H1 (cell line): ENCODE measurements at regions not wholly inside any gene's neighbourhood (a gene's known extent, or its start where the extent isn't known, plus 50 kb on each side); places are given as distances from the start of the nearest gene placed in this dataset.

Source experiments
- CTCF ChIA-PET: fragments of 300-600 bp; sonication (Branson Sonifier 250); formaldehyde crosslinking; loops from one replicate; lab custom pipeline; 2021; ENCODE audit not compliant: partially characterized antibody; lab: Charles Lee
- POLR2A ChIA-PET: fragments of 300-600 bp; sonication (Branson Sonifier 250); formaldehyde crosslinking; loops from one replicate; lab custom pipeline; 2021; ENCODE audit warnings: inconsistent platforms; ENCODE audit not compliant: partially characterized antibody; lab: Charles Lee
- DNase-seq, 2 experiments: peaks; one replicate each; pipeline versions ENCODE4 v3.0.0 to v3.0.0-alpha.2; 2010 to 2022; ENCODE audit warnings: low spot score in 2 of 2, low read depth in 1 of 2, mixed read lengths in 1 of 2
- FAIRE-seq: peaks from 2 replicates; lab custom pipeline; 2011; peaks lifted over from hg19 to GRCh38; lab: Jason Lieb, UNC
- H2AFZ ChIP-seq: 2 replicates; pipeline ENCODE4 v1.8.1; 2012; ENCODE audit warnings: low read length, inconsistent platforms
- H2AK5ac ChIP-seq: 2 replicates; pipeline ENCODE4 v1.6.1; 2013; ENCODE audit warnings: low read depth, low read length
- H2BK120ac ChIP-seq: replicated peaks from 2 replicates; pipeline ENCODE3; 2013; ENCODE audit warnings: low read depth, low read length, inconsistent platforms
- H2BK12ac ChIP-seq: 2 replicates; pipeline ENCODE4 v1.6.1; 2013; ENCODE audit warnings: low read depth, low read length
- H2BK15ac ChIP-seq: 2 replicates; pipeline ENCODE4 v1.6.1; 2013; ENCODE audit warnings: low read length
- H2BK20ac ChIP-seq: 2 replicates; pipeline ENCODE4 v1.6.1; 2013; ENCODE audit warnings: low read length
- H2BK5ac ChIP-seq: 2 replicates; pipeline ENCODE4 v1.6.1; 2013; ENCODE audit warnings: low read depth, low read length
- H3K14ac ChIP-seq: 2 replicates; pipeline ENCODE4 v1.6.1; 2013; ENCODE audit warnings: inconsistent platforms; ENCODE audit not compliant: insufficient read length
- H3K18ac ChIP-seq: 2 replicates; pipeline ENCODE4 v1.6.1; 2013; ENCODE audit warnings: low read length; ENCODE audit errors: extremely low read depth
- H3K23ac ChIP-seq: 2 replicates; pipeline ENCODE4 v1.6.1; 2013; ENCODE audit warnings: inconsistent platforms; ENCODE audit not compliant: insufficient read length
- H3K23me2 ChIP-seq: 2 replicates; pipeline ENCODE4 v1.6.1; 2013; ENCODE audit warnings: low read depth, low read length
- H3K27ac ChIP-seq: 2 replicates; pipeline ENCODE4 v1.6.1; 2011; ENCODE audit warnings: low read depth, low read length, inconsistent platforms
- H3K27me3 ChIP-seq, 4 experiments: replicated peaks in 1 of 4; 1 replicate in 1 of 4; 2 replicates in 3 of 4; pipeline versions ENCODE4 v1.6.1 to v1.8.1; 2011 to 2013; ENCODE audit warnings: low read length in 3 of 4, mild to moderate bottlenecking in 3 of 4, inconsistent platforms in 2 of 4, mixed read lengths in 2 of 4, moderate library complexity in 1 of 4; ENCODE audit not compliant: control insufficient read depth in 3 of 4, insufficient read depth in 3 of 4; ENCODE audit errors: extremely low read depth in 1 of 4
- H3K36me3 ChIP-seq, 4 experiments: 2 replicates each; pipeline versions ENCODE4 v1.6.1 to v1.8.1; 2011 to 2013; ENCODE audit warnings: mild to moderate bottlenecking in 4 of 4, low read length in 3 of 4, moderate library complexity in 2 of 4, control low read depth in 1 of 4, inconsistent platforms in 1 of 4; ENCODE audit not compliant: insufficient read depth in 4 of 4, control insufficient read depth in 2 of 4
- H3K4ac ChIP-seq: replicated peaks from 2 replicates; pipeline ENCODE3; 2013; ENCODE audit warnings: low read length, low read depth, mixed read lengths, inconsistent platforms; ENCODE audit not compliant: insufficient read length
- H3K4me1 ChIP-seq, 4 experiments: replicated peaks in 1 of 4; 1 replicate in 1 of 4; 2 replicates in 3 of 4; pipeline versions ENCODE4 v1.6.1 to v1.8.1; 2011 to 2013; ENCODE audit warnings: low read length in 3 of 4, inconsistent platforms in 2 of 4, mixed read lengths in 1 of 4; ENCODE audit not compliant: insufficient read depth in 4 of 4, control insufficient read depth in 3 of 4
- H3K4me2 ChIP-seq, 2 experiments: 2 replicates each; pipeline versions ENCODE4 v1.6.1 to v1.8.1; 2011 to 2013; ENCODE audit warnings: low read depth in 2 of 2, low read length in 2 of 2, control low read depth in 1 of 2, inconsistent platforms in 1 of 2, mild to moderate bottlenecking in 1 of 2; ENCODE audit not compliant: insufficient read depth in 1 of 2
- H3K4me3 ChIP-seq, 4 experiments: fragments of 200-600, 300-600 bp in 1 of 4; sonication (generic), shearing (Covaris generic), sonication (Bioruptor Twin) in 1 of 4; 2 replicates each; pipeline versions ENCODE4 v1.5.1 to v1.8.1; 2011 to 2016; ENCODE audit warnings: low read length in 4 of 4, low read depth in 3 of 4, control low read depth in 2 of 4, inconsistent platforms in 2 of 4, mild to moderate bottlenecking in 2 of 4, mixed read lengths in 1 of 4, moderate library complexity in 1 of 4; ENCODE audit not compliant: insufficient read depth in 2 of 4; ENCODE audit errors: extremely low read depth in 1 of 4
- H3K56ac ChIP-seq: replicated peaks from 2 replicates; pipeline ENCODE3; 2013; ENCODE audit warnings: low read depth, mild to moderate bottlenecking, mixed read lengths, low read length, inconsistent platforms; ENCODE audit not compliant: insufficient read length
- H3K79me1 ChIP-seq: 2 replicates; pipeline ENCODE4 v1.6.1; 2013; ENCODE audit warnings: low read depth, low read length, control low read depth
- H3K79me2 ChIP-seq, 2 experiments: 2 replicates each; pipeline versions ENCODE4 v1.6.1 to v1.8.1; 2012 to 2013; ENCODE audit warnings: low read length in 2 of 2, mild to moderate bottlenecking in 2 of 2, inconsistent platforms in 1 of 2; ENCODE audit not compliant: insufficient read depth in 2 of 2, control insufficient read depth in 1 of 2
- H3K9ac ChIP-seq, 4 experiments: replicated peaks in 1 of 4; 1 replicate in 1 of 4; 2 replicates in 3 of 4; pipeline versions ENCODE4 v1.6.1 to v1.8.1; 2011 to 2013; ENCODE audit warnings: low read depth in 3 of 4, low read length in 3 of 4, control low read depth in 2 of 4, mild to moderate bottlenecking in 2 of 4, moderate library complexity in 2 of 4, inconsistent platforms in 1 of 4; ENCODE audit errors: extremely low read depth in 1 of 4
- H3K9me3 ChIP-seq, 2 experiments: 2 replicates each; pipeline versions ENCODE4 v1.6.1 to v1.8.1; 2012 to 2013; ENCODE audit warnings: mild to moderate bottlenecking in 2 of 2, moderate library complexity in 2 of 2, control low read depth in 1 of 2, inconsistent platforms in 1 of 2, low read depth in 1 of 2, low read length in 1 of 2, mixed read lengths in 1 of 2; ENCODE audit not compliant: insufficient read depth in 2 of 2
- H4K20me1 ChIP-seq, 2 experiments: replicated peaks in 1 of 2; 2 replicates each; pipeline versions ENCODE3 to v1.8.1; 2011 to 2013; ENCODE audit warnings: inconsistent platforms in 2 of 2, low read length in 2 of 2, mild to moderate bottlenecking in 1 of 2; ENCODE audit not compliant: insufficient read depth in 2 of 2, control insufficient read depth in 1 of 2
- H4K5ac ChIP-seq: 2 replicates; pipeline ENCODE4 v1.6.1; 2013; ENCODE audit warnings: low read length, low read depth, mixed read lengths, inconsistent platforms; ENCODE audit not compliant: insufficient read length
- H4K8ac ChIP-seq: 2 replicates; pipeline ENCODE4 v1.8.0; 2013; ENCODE audit warnings: mild to moderate bottlenecking, moderate library complexity, low read length, inconsistent platforms; ENCODE audit not compliant: insufficient read depth; ENCODE audit errors: extremely low read depth
- H4K91ac ChIP-seq: replicated peaks from 2 replicates; pipeline ENCODE3; 2013; ENCODE audit warnings: low read length, mixed read lengths, inconsistent platforms; ENCODE audit not compliant: insufficient read length
- EZH2 ChIP-seq: fragments of 200-600 bp; sonication (generic); IDR thresholded peaks from 2 replicates; pipeline ENCODE4 v1.7.1; 2012; ENCODE audit warnings: low read depth, mild to moderate bottlenecking, moderate library complexity, low read length, inconsistent platforms; ENCODE audit not compliant: severe bottlenecking
- KDM1A ChIP-seq: fragments of 200-600, 300-600 bp; sonication (generic); IDR thresholded peaks from 2 replicates; pipeline ENCODE4 v1.7.1; 2016; ENCODE audit warnings: mild to moderate bottlenecking, low read length, borderline replicate concordance
- RNF2 ChIP-seq: fragments of 200-900, 300-1000 bp; sonication (generic); IDR thresholded peaks from 2 replicates; pipeline ENCODE4 v1.7.1; 2016; ENCODE audit warnings: borderline replicate concordance, low read depth, mild to moderate bottlenecking, antibody characterized with exemption, low read length; ENCODE audit not compliant: poor library complexity, severe bottlenecking; ENCODE audit errors: missing control alignments
- SIRT6 ChIP-seq: IDR thresholded peaks from one replicate; pipeline ENCODE4 v1.7.1; 2012; ENCODE audit warnings: low read length, inconsistent platforms
- TCF12 ChIP-seq: IDR thresholded peaks from 2 replicates; pipeline ENCODE4 v1.6.1; 2011; ENCODE audit warnings: low read depth, mild to moderate bottlenecking, low read length
- WGBS, 2 experiments: shearing (Covaris generic) in 1 of 2; methylation state at CpG; one replicate each; pipeline versions ENCODE4 v1.1.6 to v1.1.7; 2013 to 2015; ENCODE audit warnings: low lambda C conversion rate in 2 of 2, mixed read lengths in 2 of 2, inconsistent platforms in 1 of 2, low coverage in 1 of 2, missing lambda C conversion rate in 1 of 2; ENCODE audit not compliant: insufficient replicate concordance in 2 of 2, insufficient coverage in 1 of 2, insufficient read length in 1 of 2; ENCODE audit errors: extremely low coverage in 1 of 2, missing lambda C conversion rate in 1 of 2; 5-methylcytosine and 5-hydroxymethylcytosine counted together

DNA sequence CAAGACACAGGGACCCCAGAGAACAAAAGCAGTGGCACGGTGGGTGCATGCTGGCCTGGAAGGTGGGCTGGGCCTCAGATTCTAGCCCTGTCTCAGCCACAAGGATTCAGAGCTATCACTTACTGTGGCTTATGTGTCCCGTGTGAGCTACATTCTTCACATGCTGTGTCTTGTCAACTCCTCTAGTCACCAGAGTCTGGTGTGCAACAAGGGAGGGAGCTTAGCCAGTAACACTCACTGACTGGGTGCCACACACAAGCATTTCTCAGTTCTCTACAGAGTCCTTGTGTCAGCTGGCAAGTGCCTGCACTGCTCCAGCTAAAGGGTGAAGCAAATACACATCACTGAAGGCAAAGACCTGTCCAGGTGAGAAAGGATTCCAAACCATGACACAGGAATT is 186.9 kb upstream of the CDYL start:
- no peaks in the 10 kb centered on the region for H3K27me3 ChIP-seq
- H2AFZ ChIP-seq, result no peak overlapping the region
- no peak for DNase-seq
- no peak overlapping the region for H2BK20ac ChIP-seq
- no peak overlapping the region for H2BK15ac ChIP-seq
- no peak overlapping the region for H3K9ac ChIP-seq
- no peak overlapping the region for H3K4me3 ChIP-seq
- H3K36me3 ChIP-seq, result no peaks in the 10 kb centered on the region
- H3K27ac ChIP-seq, result no peak overlapping the region
- TF ChIP-seq EZH2 (no peak), SIRT6 (no peak), TCF12 (no peak), RNF2 (no peak), KDM1A (no peak)
- TF ChIP-seq, all 59 proteins: peak for 0
- no peak overlapping the region for H3K56ac ChIP-seq
- H3K4ac ChIP-seq, result no peak overlapping the region
- H3K4me1 ChIP-seq, result no peaks in the 10 kb centered on the region
- no peaks in the 10 kb centered on the region for H3K79me1 ChIP-seq
- FAIRE-seq, result no peak
- peaks cover 2% of the 10 kb centered on the region; the same call in 1 of the 2 replicates for H3K23me2 ChIP-seq
- no peaks in the 10 kb centered on the region for H4K20me1 ChIP-seq
- 90% methylated on average over 2 of the region's 2 CpGs; no CpG with 5 or more reads in 1 of the 2 experiments for WGBS, 2 experiments
- no peak overlapping the region for H3K23ac ChIP-seq
- H3K18ac ChIP-seq, result no peak overlapping the region
- no peak overlapping the region for H4K5ac ChIP-seq
- no peak overlapping the region for H2AK5ac ChIP-seq
- no peaks in the 10 kb centered on the region for H3K79me2 ChIP-seq
- H2BK5ac ChIP-seq, result no peak overlapping the region
- ChIA-PET CTCF (no interaction called here), POLR2A (no interaction called here)
- no peak overlapping the region for H2BK12ac ChIP-seq
- H3K4me2 ChIP-seq, result no peak overlapping the region
- H4K8ac ChIP-seq, result no peak overlapping the region
- no peak overlapping the region for H4K91ac ChIP-seq
- H2BK120ac ChIP-seq, result no peak overlapping the region
- H3K9me3 ChIP-seq, result no peaks in the 10 kb centered on the region
- H3K14ac ChIP-seq, result no peak overlapping the region
